GM18517 (cell line): ENCODE measurements at regions not wholly inside any gene's neighbourhood (a gene's known extent, or its start where the extent isn't known, plus 50 kb on each side); places are given as distances from the start of the nearest gene placed in this dataset.

Source experiments
- ATAC-seq: cut with Tn5 transposase; IDR thresholded peaks from one replicate; pipeline ENCODE4 v1.9.1; 2021; ENCODE audit warnings: mild to moderate bottlenecking, moderate library complexity; ENCODE audit not compliant: unreplicated experiment

GRCh38 chr22:47458348-47458747 is 695.9 kb downstream of the TBC1D22A start:
- ATAC-seq: no peak

GRCh38 chr22:47457509-47458300 is 695.3 kb downstream of the TBC1D22A start:
- ATAC-seq: no peak

GRCh38 chr22:47457021-47457420 is 694.6 kb downstream of the TBC1D22A start:
- ATAC-seq: no peak

- no peak for ATAC-seq
Observed at GRCh38 chr22:47456031-47456430, 693.6 kb downstream of the TBC1D22A start.

GRCh38 chr22:47453049-47453448 is 690.6 kb downstream of the TBC1D22A start:
- ATAC-seq: no peak

- no peak for ATAC-seq
Observed at GRCh38 chr22:47452184-47452583, 689.7 kb downstream of the TBC1D22A start.

GRCh38 chr22:47450876-47451475 is 688.5 kb downstream of the TBC1D22A start:
- ATAC-seq: no peak

- no peak for ATAC-seq
Observed at GRCh38 chr22:47449508-47450270, 687.2 kb downstream of the TBC1D22A start.

GRCh38 chr22:47448231-47449223 is 686.1 kb downstream of the TBC1D22A start:
- no peak for ATAC-seq

GRCh38 chr22:47446821-47447810 is 684.7 kb downstream of the TBC1D22A start:
- ATAC-seq: no peak

GRCh38 chr22:47446331-47446730 is 683.9 kb downstream of the TBC1D22A start:
- no peak for ATAC-seq

- ATAC-seq: no peak
Observed at GRCh38 chr22:47445716-47446290, 683.4 kb downstream of the TBC1D22A start.

- ATAC-seq: no peak
Observed at GRCh38 chr22:47445212-47445611, 682.8 kb downstream of the TBC1D22A start.

- ATAC-seq: no peak
Observed at GRCh38 chr22:47444746-47445065, 682.3 kb downstream of the TBC1D22A start.

GRCh38 chr22:47443836-47444745 is 681.6 kb downstream of the TBC1D22A start:
- no peak for ATAC-seq

GRCh38 chr22:47442821-47443220 is 680.4 kb downstream of the TBC1D22A start:
- no peak for ATAC-seq

GRCh38 chr22:47439643-47440265 is 677.3 kb downstream of the TBC1D22A start:
- ATAC-seq: no peak

- no peak for ATAC-seq
Observed at GRCh38 chr22:47437636-47438035, 675.2 kb downstream of the TBC1D22A start.
